ENCODE measurements at regions not wholly inside any gene's neighbourhood (a gene's known extent, or its start where the extent isn't known, plus 50 kb on each side); places are given as distances from the start of the nearest gene placed in this dataset.

DNA sequence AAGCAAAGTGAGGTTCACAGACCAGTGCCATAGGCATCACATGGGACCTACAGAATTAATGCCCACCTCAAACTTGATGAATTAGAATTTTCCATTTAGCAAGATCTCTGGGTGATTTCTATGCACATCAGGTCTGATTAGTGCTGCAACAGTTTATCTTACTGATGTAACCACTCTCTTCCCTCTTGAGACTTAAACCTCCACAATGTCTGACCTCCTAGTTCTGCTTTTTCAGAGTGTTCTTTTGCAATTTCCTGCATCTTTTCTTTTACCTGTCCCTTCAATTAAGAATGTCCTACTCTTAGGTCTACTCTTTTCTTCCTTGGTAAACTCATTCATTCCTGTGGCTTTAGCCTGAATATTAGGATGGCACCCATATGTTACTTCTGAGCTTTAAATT, 615.3 kb downstream of the TFAP2A start:
- H2AFZ ChIP-seq (ENCODE audit: low read depth, low read length), result no peak overlapping the region
- no peaks in the 10 kb centered on the region for H3K79me2 ChIP-seq (ENCODE audit: control insufficient read depth, insufficient read depth, low read length)
- H3K4me2 ChIP-seq (ENCODE audit: insufficient read depth, low read length), result no peak overlapping the region
- no TSS peak for BruUV-seq (replicated peaks)
- H3K27ac ChIP-seq (ENCODE audit: insufficient read depth, low read depth, low read length), result no peak overlapping the region
- no peak for FAIRE-seq
- no peaks in the 10 kb centered on the region for H3K9me3 ChIP-seq (replicated peaks; ENCODE audit: control insufficient read depth, insufficient read depth, low read length)
- H4K20me1 ChIP-seq (replicated peaks; ENCODE audit: control insufficient read depth, extremely low read depth, insufficient read depth, low read length), result no peaks in the 10 kb centered on the region
- dilution Hi-C loops (cut with MboI; ENCODE audit: extremely low pct_ligation_motif_present, low sequenced_read_pairs) (no loop called here), intact Hi-C loops (cut with micrococcal nuclease) (no loop called here)
- H3K27me3 ChIP-seq (ENCODE audit: control insufficient read depth in 2 of 2, insufficient read depth in 2 of 2, low read length in 2 of 2), result no peaks in the 10 kb centered on the region
- no peaks in the 10 kb centered on the region for H3K36me3 ChIP-seq (ENCODE audit: control insufficient read depth in 2 of 2, extremely low read depth in 1 of 2, insufficient read depth in 2 of 2, low read length in 2 of 2)
- H3K4me1 ChIP-seq (ENCODE audit: control insufficient read depth, extremely low read depth, insufficient read depth, low read length), result no peaks in the 10 kb centered on the region
- ChIA-PET POLR2A (no interaction called here), CTCF (no interaction called here)
- TF ChIP-seq GATA2 (IDR thresholded peaks at IDR 0.05; ENCODE audit: insufficient read depth, insufficient read length, low read depth, low read length) (no peak), FOS (IDR thresholded peaks at IDR 0.05; ENCODE audit: borderline replicate concordance, insufficient read depth, low read length) (no peak)
- DNase-seq (ENCODE audit: low read depth, low spot score), result no peak
- no peak overlapping the region for H3K9ac ChIP-seq (replicated peaks; ENCODE audit: extremely low read depth, insufficient read depth, low read length)
- H3K9me1 ChIP-seq (replicated peaks; ENCODE audit: control insufficient read depth, extremely low read depth, insufficient read depth, low read length), result no peaks in the 10 kb centered on the region
- no peak overlapping the region for H3K4me3 ChIP-seq (replicated peaks in 1 of 3; ENCODE audit: insufficient read depth in 1 of 3, low read depth in 1 of 3, low read length in 3 of 3)

DNA sequence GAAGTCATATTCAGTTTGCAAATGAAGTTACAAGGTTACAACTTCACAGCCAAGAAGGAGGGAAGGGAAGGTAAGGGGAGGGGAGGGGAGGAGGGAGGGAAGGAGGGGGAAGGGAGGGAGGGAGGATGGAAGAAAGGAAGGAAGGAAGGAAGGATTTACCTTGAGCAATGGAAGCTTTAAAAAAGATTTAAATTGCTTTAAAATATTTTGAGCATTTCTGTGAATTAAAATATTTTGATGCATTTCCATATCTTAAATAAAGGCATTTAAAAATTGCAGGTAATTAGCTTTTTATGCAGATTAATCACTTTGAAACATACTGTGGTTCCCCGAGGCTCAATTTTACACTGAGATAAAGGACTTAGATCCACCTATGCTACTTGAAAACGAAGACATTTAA, 618.0 kb downstream of the TFAP2A start:
- H2AFZ ChIP-seq (ENCODE audit: low read depth, low read length), result no peak overlapping the region
- no peak for DNase-seq (ENCODE audit: low read depth, low spot score)
- ChIA-PET CTCF (interaction anchor here (0.7 kb wide), 1 partner anchor 529 kb away, joined by 3 read pairs; no protein-coding TSS in a partner anchor), POLR2A (no interaction called here)
- no TSS peak for BruUV-seq (replicated peaks)
- dilution Hi-C loops (cut with MboI; ENCODE audit: extremely low pct_ligation_motif_present, low sequenced_read_pairs), result no loop called here
- no peaks in the 10 kb centered on the region for H3K79me2 ChIP-seq (ENCODE audit: control insufficient read depth, insufficient read depth, low read length)
- TF ChIP-seq, protein P1, sequence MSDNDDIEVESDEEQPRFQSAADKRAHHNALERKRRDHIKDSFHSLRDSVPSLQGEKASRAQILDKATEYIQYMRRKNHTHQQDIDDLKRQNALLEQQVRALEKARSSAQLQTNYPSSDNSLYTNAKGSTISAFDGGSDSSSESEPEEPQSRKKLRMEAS (IDR thresholded peaks at IDR 0.05; ENCODE audit: insufficient read depth, insufficient read length), result no peak
- TF ChIP-seq FOS (IDR thresholded peaks at IDR 0.05; ENCODE audit: borderline replicate concordance, insufficient read depth, low read length), result no peak
- TF ChIP-seq, protein P2, sequence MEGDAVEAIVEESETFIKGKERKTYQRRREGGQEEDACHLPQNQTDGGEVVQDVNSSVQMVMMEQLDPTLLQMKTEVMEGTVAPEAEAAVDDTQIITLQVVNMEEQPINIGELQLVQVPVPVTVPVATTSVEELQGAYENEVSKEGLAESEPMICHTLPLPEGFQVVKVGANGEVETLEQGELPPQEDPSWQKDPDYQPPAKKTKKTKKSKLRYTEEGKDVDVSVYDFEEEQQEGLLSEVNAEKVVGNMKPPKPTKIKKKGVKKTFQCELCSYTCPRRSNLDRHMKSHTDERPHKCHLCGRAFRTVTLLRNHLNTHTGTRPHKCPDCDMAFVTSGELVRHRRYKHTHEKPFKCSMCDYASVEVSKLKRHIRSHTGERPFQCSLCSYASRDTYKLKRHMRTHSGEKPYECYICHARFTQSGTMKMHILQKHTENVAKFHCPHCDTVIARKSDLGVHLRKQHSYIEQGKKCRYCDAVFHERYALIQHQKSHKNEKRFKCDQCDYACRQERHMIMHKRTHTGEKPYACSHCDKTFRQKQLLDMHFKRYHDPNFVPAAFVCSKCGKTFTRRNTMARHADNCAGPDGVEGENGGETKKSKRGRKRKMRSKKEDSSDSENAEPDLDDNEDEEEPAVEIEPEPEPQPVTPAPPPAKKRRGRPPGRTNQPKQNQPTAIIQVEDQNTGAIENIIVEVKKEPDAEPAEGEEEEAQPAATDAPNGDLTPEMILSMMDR (IDR thresholded peaks at IDR 0.05; ENCODE audit: extremely low read depth in 1 of 2, insufficient read depth in 1 of 2, low read depth in 1 of 2, low read length in 2 of 2), result no peak
- no peak for TF ChIP-seq EZH2 (IDR thresholded peaks at IDR 0.05; ENCODE audit: borderline replicate concordance, low read depth, low read length, severe bottlenecking)
- no peak for TF ChIP-seq MYC (IDR thresholded peaks at IDR 0.05; ENCODE audit: low read depth, low read length)
- no peak for TF ChIP-seq POLR2AphosphoS5 (IDR thresholded peaks at IDR 0.05; ENCODE audit: insufficient read depth, low read depth, low read length)
- intact Hi-C loops (cut with micrococcal nuclease), result no loop called here
- H3K27ac ChIP-seq (ENCODE audit: insufficient read depth, low read depth, low read length), result no peak overlapping the region
- H3K4me2 ChIP-seq (ENCODE audit: insufficient read depth, low read length), result no peak overlapping the region
- no peaks in the 10 kb centered on the region for H3K27me3 ChIP-seq (ENCODE audit: control insufficient read depth in 2 of 2, insufficient read depth in 2 of 2, low read length in 2 of 2)
- no peaks in the 10 kb centered on the region for H3K4me1 ChIP-seq (ENCODE audit: control insufficient read depth, extremely low read depth, insufficient read depth, low read length)
- no peak overlapping the region for H3K9ac ChIP-seq (replicated peaks; ENCODE audit: extremely low read depth, insufficient read depth, low read length)
- no peaks in the 10 kb centered on the region for H3K36me3 ChIP-seq (ENCODE audit: control insufficient read depth in 2 of 2, extremely low read depth in 1 of 2, insufficient read depth in 2 of 2, low read length in 2 of 2)
- no peaks in the 10 kb centered on the region for H4K20me1 ChIP-seq (replicated peaks; ENCODE audit: control insufficient read depth, extremely low read depth, insufficient read depth, low read length)
- H3K4me3 ChIP-seq (replicated peaks in 1 of 3; ENCODE audit: insufficient read depth in 1 of 3, low read depth in 1 of 3, low read length in 3 of 3), result no peak overlapping the region
- FAIRE-seq, result no peak
- no peaks in the 10 kb centered on the region for H3K9me1 ChIP-seq (replicated peaks; ENCODE audit: control insufficient read depth, extremely low read depth, insufficient read depth, low read length)
- H3K9me3 ChIP-seq (replicated peaks; ENCODE audit: control insufficient read depth, insufficient read depth, low read length), result no peaks in the 10 kb centered on the region
